A549 (cell line): ENCODE measurements at regions not wholly inside any gene's neighbourhood (a gene's known extent, or its start where the extent isn't known, plus 50 kb on each side); places are given as distances from the start of the nearest gene placed in this dataset.

Experiments
- ATAC-seq, 2 experiments: fragments of 200-7000 bp in 1 of 2; fragments of >200 bp in 1 of 2; cut with Nextera tagmentation in 1 of 2; cut with Tn5 transposase in 1 of 2; 3 replicates each; pipeline versions ENCODE4 v1.8.0 to v1.9.1; 2018 to 2020; ENCODE audit warnings: mild to moderate bottlenecking in 1 of 2, moderate library complexity in 1 of 2
- CTCF ChIA-PET: fragments of 300-600 bp; sonication (Branson Sonifier 250); formaldehyde crosslinking; extraction: SDS; loops from one replicate; lab custom pipeline; 2021; ENCODE audit warnings: antibody characterized with exemption, inconsistent platforms; lab: Yijun Ruan, JAX
- POLR2A ChIA-PET: fragments of 350-600 bp; formaldehyde crosslinking; extraction: SDS; loops from one replicate; lab custom pipeline; 2021; ENCODE audit warnings: antibody characterized with exemption, inconsistent platforms; lab: Yijun Ruan, JAX
- DNase-seq, 2 experiments: peaks; one replicate each; pipeline versions ENCODE4 v3.0.0 to v3.0.0-alpha.2; 2011 to 2016; ENCODE audit warnings: low read depth in 1 of 2, low spot score in 1 of 2
- FAIRE-seq: peaks from 2 replicates; lab custom pipeline; 2011; peaks lifted over from hg19 to GRCh38; lab: Jason Lieb, UNC
- H3K27ac ChIP-seq, 2 experiments: fragments of >200 bp; sonication (Bioruptor Twin); formaldehyde crosslinking; 3 replicates each; pipeline ENCODE4 v1.5.1; 2016 to 2017
- H3K4me1 ChIP-seq: fragments of >200 bp; sonication (Bioruptor Twin); formaldehyde crosslinking; 3 replicates; pipeline ENCODE4 v1.6.1; 2016
- H3K4me2 ChIP-seq: fragments of >200 bp; sonication (Bioruptor Twin); formaldehyde crosslinking; 3 replicates; pipeline ENCODE4 v1.6.1; 2016
- H3K4me3 ChIP-seq: fragments of >200 bp; sonication (Bioruptor Twin); formaldehyde crosslinking; 3 replicates; pipeline ENCODE4 v1.5.1; 2016
- H3K9me3 ChIP-seq: fragments of >200 bp; sonication (Bioruptor Twin); formaldehyde crosslinking; 3 replicates; pipeline ENCODE4 v1.6.1; 2016
- BHLHE40 ChIP-seq: IDR thresholded peaks from 2 replicates; pipeline ENCODE4 v1.6.1; 2012; ENCODE audit warnings: low read depth, low read length, inconsistent platforms
- CEBPB ChIP-seq, 2 experiments: fragments of >200 bp in 1 of 2; sonication (Bioruptor Twin) in 1 of 2; formaldehyde crosslinking in 1 of 2; IDR thresholded peaks; 2 replicates each; pipeline ENCODE4 v1.6.1; 2012 to 2016
- E2F6 ChIP-seq: IDR thresholded peaks from 2 replicates; pipeline ENCODE4 v1.6.1; 2012; ENCODE audit warnings: low read depth, borderline replicate concordance
- HDAC2 ChIP-seq: fragments of 200-600 bp; sonication (generic); IDR thresholded peaks from 2 replicates; pipeline ENCODE4 v1.6.1; 2016
- HOXB5 ChIP-seq: fragments of 250-450 bp; sonication (Bioruptor Pico); IDR thresholded peaks from 2 replicates; pipeline ENCODE4 v1.5.0; 2020; ENCODE audit warnings: mild to moderate bottlenecking, moderate library complexity
- JUNB ChIP-seq: fragments of >200 bp; sonication (Bioruptor Twin); formaldehyde crosslinking; IDR thresholded peaks from 2 replicates; pipeline ENCODE4 v1.6.1; 2016
- MAZ ChIP-seq: fragments of 150-350 bp; IDR thresholded peaks from 2 replicates; pipeline ENCODE4 v1.6.1; 2014; ENCODE audit warnings: antibody characterized with exemption, low read depth, low read length, borderline replicate concordance
- NFE2L2 ChIP-seq: fragments of 150-350 bp; conservative IDR thresholded peaks from 2 replicates; pipeline ENCODE4 v1.6.1; 2014; ENCODE audit warnings: low read length
- NPAS2 ChIP-seq: fragments of 250-450 bp; sonication (Bioruptor Pico); IDR thresholded peaks from 2 replicates; pipeline ENCODE4 v1.8.0; 2022; ENCODE audit warnings: mild to moderate bottlenecking, moderate library complexity, borderline replicate concordance
- NR3C1 ChIP-seq: fragments of >200 bp; sonication (Bioruptor Twin); formaldehyde crosslinking; IDR thresholded peaks from 3 replicates; pipeline ENCODE4 v1.6.1; 2017
- POLR2A ChIP-seq: IDR thresholded peaks from 2 replicates; pipeline ENCODE4 v1.6.1; 2012; ENCODE audit warnings: mild to moderate bottlenecking, low read length
- RNF2 ChIP-seq: fragments of 200-600 bp; sonication (generic); IDR thresholded peaks from 2 replicates; pipeline ENCODE4 v1.6.1; 2016; ENCODE audit warnings: low read depth, mild to moderate bottlenecking, antibody characterized with exemption, moderate library complexity, borderline replicate concordance
- USF2 ChIP-seq: fragments of 450-650 bp; IDR thresholded peaks from 2 replicates; pipeline ENCODE4 v1.6.1; 2014; ENCODE audit warnings: antibody characterized with exemption
- ZFP36 ChIP-seq: fragments of 450-650 bp; IDR thresholded peaks from 2 replicates; pipeline ENCODE4 v1.6.1; 2014; ENCODE audit warnings: borderline replicate concordance; ENCODE audit not compliant: partially characterized antibody
- ZNF302 ChIP-seq: fragments of 250-450 bp; sonication (Bioruptor Pico); IDR thresholded peaks from 2 replicates; pipeline ENCODE4 v1.9.0; 2021; ENCODE audit warnings: inconsistent platforms, mild to moderate bottlenecking, moderate library complexity
- ZSCAN20 ChIP-seq: fragments of 250-450 bp; sonication (Bioruptor Pico); IDR thresholded peaks from 2 replicates; pipeline ENCODE4 v1.8.0; 2022; ENCODE audit warnings: mild to moderate bottlenecking, moderate library complexity
- WGBS: methylation state at CpG from one replicate; pipeline ENCODE4 v1.1.6; 2017; ENCODE audit errors: missing lambda C conversion rate; 5-methylcytosine and 5-hydroxymethylcytosine counted together
- TF ChIP-seq, protein P1 (sequence below): fragments of 250-450 bp; sonication (Bioruptor Pico); IDR thresholded peaks from 2 replicates; pipeline ENCODE4 v1.5.0; 2021; ENCODE audit warnings: mild to moderate bottlenecking, moderate library complexity, borderline replicate concordance
- TF ChIP-seq, protein P2 (sequence below): fragments of >200 bp; sonication (Bioruptor Twin); formaldehyde crosslinking; IDR thresholded peaks from 3 replicates; pipeline ENCODE4 v1.5.1; 2016
- TF ChIP-seq, protein P3 (sequence below): IDR thresholded peaks from 2 replicates; pipeline ENCODE4 v1.6.1; 2012
- TF ChIP-seq, protein P4 (sequence below): fragments of 250-450 bp; sonication (Bioruptor Pico); IDR thresholded peaks from 2 replicates; pipeline ENCODE4 v1.5.0; 2020; ENCODE audit warnings: low read depth, mild to moderate bottlenecking, moderate library complexity

GRCh38 chr14:73774671-73775070, 60.5 kb upstream of the PNMA1 start (continued):
- no peak for TF ChIP-seq USF2

DNA sequence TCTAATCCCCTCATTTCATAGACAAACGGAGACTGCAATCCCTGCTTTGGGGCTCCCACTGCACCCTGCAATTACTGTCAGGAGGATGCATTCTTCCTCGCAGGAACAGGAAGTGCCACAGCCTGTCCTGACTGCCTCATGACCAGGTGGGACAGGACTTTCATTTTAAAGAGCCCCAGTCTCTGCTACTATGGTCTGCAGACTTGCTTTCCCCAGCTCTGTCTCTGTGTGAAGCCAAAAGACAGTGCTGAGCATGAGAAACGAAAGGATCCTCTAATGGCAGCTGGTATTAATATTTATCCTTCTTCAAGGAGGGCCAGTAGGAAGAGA, 60.0 kb upstream of the PNMA1 start:
- FAIRE-seq (no peak), DNase-seq (no peak), ATAC-seq (no peak)
- ChIA-PET CTCF (interaction anchor here (1.1 to 3.1 kb wide), 4 partner anchors 11 to 45 kb away, joined by 3 to 13 read pairs (median 5); no protein-coding TSS in a partner anchor), POLR2A (interaction anchor here (1.9 to 2.0 kb wide), 2 partner anchors 11 to 15 kb away, joined by 4 to 6 read pairs; a partner anchor contains a TSS)
- Histone ChIP-seq H3K4me1 (peaks cover 12% of the 10 kb centered on the region), H3K27ac (no peak overlapping the region), H3K4me2 (no peak overlapping the region), H3K9me3 (no peaks in the 10 kb centered on the region), H3K4me3 (no peak overlapping the region)
- 73% methylated on average over 3 of the region's 3 CpGs for WGBS
- TF ChIP-seq MAZ (no peak), ZNF302 (CRISPR knock-in tag) (no peak), HOXB5 (CRISPR knock-in tag) (no peak), NR3C1 (no peak), NPAS2 (CRISPR knock-in tag) (no peak), ZFP36 (no peak), BHLHE40 (no peak), HDAC2 (no peak), POLR2A (no peak), CEBPB (IDR thresholded peaks at IDR 0.05) (no peak), ZSCAN20 (no peak), JUNB (no peak), NFE2L2 (no peak), E2F6 (no peak), RNF2 (no peak)
- TF ChIP-seq, protein P1, sequence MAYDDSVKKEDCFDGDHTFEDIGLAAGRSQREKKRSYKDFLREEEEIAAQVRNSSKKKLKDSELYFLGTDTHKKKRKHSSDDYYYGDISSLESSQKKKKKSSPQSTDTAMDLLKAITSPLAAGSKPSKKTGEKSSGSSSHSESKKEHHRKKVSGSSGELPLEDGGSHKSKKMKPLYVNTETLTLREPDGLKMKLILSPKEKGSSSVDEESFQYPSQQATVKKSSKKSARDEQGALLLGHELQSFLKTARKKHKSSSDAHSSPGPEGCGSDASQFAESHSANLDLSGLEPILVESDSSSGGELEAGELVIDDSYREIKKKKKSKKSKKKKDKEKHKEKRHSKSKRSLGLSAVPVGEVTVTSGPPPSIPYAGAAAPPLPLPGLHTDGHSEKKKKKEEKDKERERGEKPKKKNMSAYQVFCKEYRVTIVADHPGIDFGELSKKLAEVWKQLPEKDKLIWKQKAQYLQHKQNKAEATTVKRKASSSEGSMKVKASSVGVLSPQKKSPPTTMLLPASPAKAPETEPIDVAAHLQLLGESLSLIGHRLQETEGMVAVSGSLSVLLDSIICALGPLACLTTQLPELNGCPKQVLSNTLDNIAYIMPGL (CRISPR knock-in tag), result no peak
- TF ChIP-seq, protein P2, sequence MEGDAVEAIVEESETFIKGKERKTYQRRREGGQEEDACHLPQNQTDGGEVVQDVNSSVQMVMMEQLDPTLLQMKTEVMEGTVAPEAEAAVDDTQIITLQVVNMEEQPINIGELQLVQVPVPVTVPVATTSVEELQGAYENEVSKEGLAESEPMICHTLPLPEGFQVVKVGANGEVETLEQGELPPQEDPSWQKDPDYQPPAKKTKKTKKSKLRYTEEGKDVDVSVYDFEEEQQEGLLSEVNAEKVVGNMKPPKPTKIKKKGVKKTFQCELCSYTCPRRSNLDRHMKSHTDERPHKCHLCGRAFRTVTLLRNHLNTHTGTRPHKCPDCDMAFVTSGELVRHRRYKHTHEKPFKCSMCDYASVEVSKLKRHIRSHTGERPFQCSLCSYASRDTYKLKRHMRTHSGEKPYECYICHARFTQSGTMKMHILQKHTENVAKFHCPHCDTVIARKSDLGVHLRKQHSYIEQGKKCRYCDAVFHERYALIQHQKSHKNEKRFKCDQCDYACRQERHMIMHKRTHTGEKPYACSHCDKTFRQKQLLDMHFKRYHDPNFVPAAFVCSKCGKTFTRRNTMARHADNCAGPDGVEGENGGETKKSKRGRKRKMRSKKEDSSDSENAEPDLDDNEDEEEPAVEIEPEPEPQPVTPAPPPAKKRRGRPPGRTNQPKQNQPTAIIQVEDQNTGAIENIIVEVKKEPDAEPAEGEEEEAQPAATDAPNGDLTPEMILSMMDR, result no peak
- TF ChIP-seq, protein P3, sequence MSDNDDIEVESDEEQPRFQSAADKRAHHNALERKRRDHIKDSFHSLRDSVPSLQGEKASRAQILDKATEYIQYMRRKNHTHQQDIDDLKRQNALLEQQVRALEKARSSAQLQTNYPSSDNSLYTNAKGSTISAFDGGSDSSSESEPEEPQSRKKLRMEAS, result no peak
- TF ChIP-seq, protein P4, sequence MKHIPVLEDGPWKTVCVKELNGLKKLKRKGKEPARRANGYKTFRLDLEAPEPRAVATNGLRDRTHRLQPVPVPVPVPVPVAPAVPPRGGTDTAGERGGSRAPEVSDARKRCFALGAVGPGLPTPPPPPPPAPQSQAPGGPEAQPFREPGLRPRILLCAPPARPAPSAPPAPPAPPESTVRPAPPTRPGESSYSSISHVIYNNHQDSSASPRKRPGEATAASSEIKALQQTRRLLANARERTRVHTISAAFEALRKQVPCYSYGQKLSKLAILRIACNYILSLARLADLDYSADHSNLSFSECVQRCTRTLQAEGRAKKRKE (CRISPR knock-in tag), result no peak
